ENCODE measurements at regions not wholly inside any gene's neighbourhood (a gene's known extent, or its start where the extent isn't known, plus 50 kb on each side); places are given as distances from the start of the nearest gene placed in this dataset.

GRCh38 chr4:129254126-129254525 lies 158.2 kb downstream of the C4orf33 start:
- no peak for TF ChIP-seq MYC (IDR thresholded peaks at IDR 0.05; ENCODE audit: low read depth, low read length)
- TF ChIP-seq, protein P1, sequence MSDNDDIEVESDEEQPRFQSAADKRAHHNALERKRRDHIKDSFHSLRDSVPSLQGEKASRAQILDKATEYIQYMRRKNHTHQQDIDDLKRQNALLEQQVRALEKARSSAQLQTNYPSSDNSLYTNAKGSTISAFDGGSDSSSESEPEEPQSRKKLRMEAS (IDR thresholded peaks at IDR 0.05; ENCODE audit: low read depth, low read length) = no peak
- TF ChIP-seq CTCF (IDR thresholded peaks at IDR 0.05; ENCODE audit: low read depth, low read length) = no peak
- TF ChIP-seq POLR2A (IDR thresholded peaks at IDR 0.05; ENCODE audit: extremely low read depth, insufficient read length) = no peak
- no peak overlapping the region for H3K4me3 ChIP-seq (ENCODE audit: low read depth, low read length)
- DNase-seq (ENCODE audit: low read depth) = no peak

DNA sequence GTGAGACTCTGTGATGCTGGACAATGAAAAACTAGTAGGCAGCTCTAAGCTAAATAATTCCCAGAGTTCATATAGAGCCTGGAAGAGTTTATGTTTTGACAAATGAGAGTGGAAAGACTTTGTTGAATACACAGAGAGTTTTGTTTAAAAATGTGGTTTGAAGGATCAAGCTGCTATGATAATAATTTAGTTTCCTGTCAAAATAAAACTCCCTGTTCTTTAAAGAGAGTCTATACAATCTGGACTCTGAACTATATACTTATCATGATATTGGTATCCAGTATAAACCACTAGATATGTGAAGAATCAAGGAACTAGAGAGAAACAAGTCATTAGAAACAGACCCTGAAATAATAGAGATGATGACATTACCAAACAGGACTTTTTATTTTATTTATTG lies 158.6 kb downstream of the C4orf33 start:
- DNase-seq (ENCODE audit: low read depth) = no peak
- H3K4me3 ChIP-seq (ENCODE audit: low read depth, low read length) = no peak overlapping the region
- TF ChIP-seq MYC (IDR thresholded peaks at IDR 0.05; ENCODE audit: low read depth, low read length) (no peak), CTCF (IDR thresholded peaks at IDR 0.05; ENCODE audit: low read depth, low read length) (no peak), POLR2A (IDR thresholded peaks at IDR 0.05; ENCODE audit: extremely low read depth, insufficient read length) (no peak)
- TF ChIP-seq, protein P1 (IDR thresholded peaks at IDR 0.05; ENCODE audit: low read depth, low read length) = no peak

DNA sequence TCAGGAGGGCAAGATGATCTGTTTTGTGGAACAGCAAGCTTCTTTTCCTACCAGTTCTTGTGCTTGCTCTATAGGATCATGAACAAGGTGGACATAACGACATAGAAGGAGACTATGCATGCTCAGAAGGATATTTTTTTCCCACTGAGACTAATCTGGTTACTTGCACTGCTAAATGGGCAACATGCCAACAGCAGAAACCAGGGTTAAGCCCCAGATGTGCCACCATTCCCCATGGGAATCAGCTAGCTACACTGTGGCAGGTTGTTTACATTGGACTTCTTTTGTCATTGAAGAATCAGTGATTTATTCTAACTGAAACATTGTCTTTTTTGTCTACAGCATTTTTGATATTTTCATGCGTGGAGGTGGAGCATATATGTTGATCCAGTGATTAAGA lies 165.6 kb downstream of the C4orf33 start:
- H3K4me3 ChIP-seq (ENCODE audit: low read depth, low read length) = no peak overlapping the region
- DNase-seq (ENCODE audit: low read depth) = no peak
- TF ChIP-seq CTCF (IDR thresholded peaks at IDR 0.05; ENCODE audit: low read depth, low read length) = no peak
- TF ChIP-seq, protein P1 (IDR thresholded peaks at IDR 0.05; ENCODE audit: low read depth, low read length) = no peak
- TF ChIP-seq MYC (IDR thresholded peaks at IDR 0.05; ENCODE audit: low read depth, low read length) = no peak
- TF ChIP-seq POLR2A (IDR thresholded peaks at IDR 0.05; ENCODE audit: extremely low read depth, insufficient read length) = no peak

GRCh38 chr4:129264008-129264657 lies 168.2 kb downstream of the C4orf33 start:
- no peak for DNase-seq (ENCODE audit: low read depth)
- no peak overlapping the region for H3K4me3 ChIP-seq (ENCODE audit: low read depth, low read length)
- TF ChIP-seq, protein P1 (IDR thresholded peaks at IDR 0.05; ENCODE audit: low read depth, low read length) = no peak
- TF ChIP-seq MYC (IDR thresholded peaks at IDR 0.05; ENCODE audit: low read depth, low read length) (no peak), POLR2A (IDR thresholded peaks at IDR 0.05; ENCODE audit: extremely low read depth, insufficient read length) (no peak), CTCF (IDR thresholded peaks at IDR 0.05; ENCODE audit: low read depth, low read length) (no peak)

GRCh38 chr4:129278868-129279267 lies 182.9 kb downstream of the C4orf33 start:
- H3K4me3 ChIP-seq (ENCODE audit: low read depth, low read length) = no peak overlapping the region
- no peak for DNase-seq (ENCODE audit: low read depth)
- TF ChIP-seq, protein P1 (IDR thresholded peaks at IDR 0.05; ENCODE audit: low read depth, low read length) = no peak
- no peak for TF ChIP-seq MYC (IDR thresholded peaks at IDR 0.05; ENCODE audit: low read depth, low read length)
- TF ChIP-seq CTCF (IDR thresholded peaks at IDR 0.05; ENCODE audit: low read depth, low read length) = no peak
- no peak for TF ChIP-seq POLR2A (IDR thresholded peaks at IDR 0.05; ENCODE audit: extremely low read depth, insufficient read length)
